NOMO-1 treated with DMSO at 0.1 percent for 48 hours (cell line): ENCODE measurements at regions not wholly inside any gene's neighbourhood (a gene's known extent, or its start where the extent isn't known, plus 50 kb on each side); places are given as distances from the start of the nearest gene placed in this dataset.
"Not testable (repeated sequence)": the region's sequence is repeated elsewhere in the genome, so short reads cannot be mapped to it uniquely, and the experiment has no call there.

ENCODE experiments used
- DNase-seq: peaks from one replicate; lab custom pipeline; 2025; ENCODE audit not compliant: unreplicated experiment; lab: John Stamatoyannopoulos, UW

DNA sequence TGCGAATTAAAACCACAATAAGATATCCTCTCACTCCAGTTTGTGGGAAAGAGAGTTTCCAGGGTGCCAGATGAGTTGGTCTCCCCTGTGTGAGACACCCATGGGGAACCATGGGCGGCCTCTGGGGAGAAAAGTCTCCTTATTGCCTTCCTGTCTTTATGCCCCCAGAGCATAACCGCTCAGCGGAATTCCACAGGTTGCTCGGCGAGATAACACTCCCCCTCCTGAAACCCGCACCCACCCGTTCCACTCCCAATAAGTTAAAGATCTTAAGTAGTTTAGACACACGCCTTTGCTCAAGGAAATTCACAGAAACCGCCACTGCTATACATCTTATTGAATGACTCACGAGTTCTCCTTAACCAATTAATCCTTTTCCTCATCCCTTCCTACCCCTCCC lies 1361.6 kb downstream of the CDH11 start:
- DNase-seq: not testable (repeated sequence)

DNA sequence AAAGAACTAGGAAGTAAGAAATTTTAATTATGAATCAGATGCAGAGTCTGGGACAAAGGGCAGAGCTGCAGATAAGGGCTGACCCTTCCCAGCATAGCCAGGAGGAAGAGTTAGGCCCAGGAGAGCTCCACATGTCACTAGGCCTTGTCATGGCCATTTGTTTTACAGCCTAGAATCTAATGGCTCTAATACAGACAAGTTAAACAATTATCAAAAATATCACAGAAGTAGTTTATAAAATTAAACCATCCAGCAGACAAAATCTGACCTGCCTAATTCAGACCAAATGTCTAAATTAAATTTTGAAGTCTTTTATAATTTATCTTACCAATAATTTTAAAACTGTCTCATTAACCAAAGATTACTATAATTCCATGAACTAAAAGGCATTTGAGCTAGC lies 1369.5 kb downstream of the CDH11 start:
- no peak for DNase-seq

DNA sequence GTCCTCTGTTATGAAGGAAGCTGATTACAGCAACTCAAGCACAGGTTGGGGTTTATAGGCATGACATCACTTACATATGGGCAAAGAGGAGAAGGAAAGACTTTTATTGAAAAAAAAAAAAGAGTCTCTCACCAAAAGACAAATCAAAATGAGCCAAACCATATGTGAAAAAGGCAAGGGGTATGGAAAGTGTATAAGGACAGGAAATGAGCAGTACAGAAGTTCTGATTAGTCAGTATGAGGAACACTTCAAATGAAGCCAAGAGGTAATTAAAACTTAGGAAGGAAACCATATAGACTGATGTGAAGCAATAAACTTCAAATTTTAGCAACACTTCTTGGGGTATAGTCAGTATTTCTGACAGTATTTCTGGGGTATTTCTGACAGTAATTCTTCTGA lies 1372.6 kb downstream of the CDH11 start:
- no peak for DNase-seq

- no peak for DNase-seq
Measured at GRCh38 chr16:63745456-63745855, 1376.4 kb downstream of the CDH11 start.

GRCh38 chr16:63744077-63744874 lies 1377.6 kb downstream of the CDH11 start:
- DNase-seq: no peak

GRCh38 chr16:63742150-63742549 lies 1379.7 kb downstream of the CDH11 start:
- no peak for DNase-seq

GRCh38 chr16:63737633-63738032 lies 1384.2 kb downstream of the CDH11 start:
- no peak for DNase-seq

DNA sequence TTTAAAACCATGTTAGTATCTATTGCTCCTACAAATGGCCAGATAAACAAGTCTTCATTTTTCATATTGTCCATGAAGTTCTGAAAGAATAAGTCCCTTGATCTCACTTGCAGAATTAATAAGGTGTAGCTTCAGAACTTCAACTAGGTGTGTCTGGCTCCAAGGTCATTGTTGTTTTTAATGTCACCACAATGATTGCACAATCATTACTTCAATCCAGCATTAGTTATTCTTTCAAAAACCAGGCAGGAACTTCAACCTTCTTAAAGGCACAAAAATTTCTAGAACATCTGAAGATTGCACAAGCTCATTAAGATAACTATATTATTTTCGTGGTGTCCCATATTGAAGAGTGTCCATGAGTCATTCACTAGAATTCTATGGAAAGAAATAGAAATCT lies 1386.4 kb downstream of the CDH11 start:
- DNase-seq: no peak

DNA sequence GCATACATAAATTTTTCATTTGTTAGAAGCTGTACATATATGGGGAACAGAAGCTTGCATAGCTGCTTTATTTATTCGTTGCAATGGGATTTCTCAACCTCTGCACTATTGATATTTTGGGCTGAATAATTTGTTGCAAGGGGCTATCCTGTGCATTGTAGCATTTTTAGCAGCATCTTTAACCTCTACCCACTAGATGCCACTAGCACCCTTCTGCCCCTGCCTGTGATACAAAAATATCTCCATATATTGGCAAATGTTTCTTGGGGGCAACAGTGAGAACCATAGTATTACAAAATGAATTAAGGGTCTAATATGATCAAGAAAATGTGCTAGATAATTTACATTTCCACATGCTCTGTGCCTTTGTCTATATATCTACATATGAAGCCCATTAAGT lies 1401.0 kb downstream of the CDH11 start:
- no peak for DNase-seq

DNA sequence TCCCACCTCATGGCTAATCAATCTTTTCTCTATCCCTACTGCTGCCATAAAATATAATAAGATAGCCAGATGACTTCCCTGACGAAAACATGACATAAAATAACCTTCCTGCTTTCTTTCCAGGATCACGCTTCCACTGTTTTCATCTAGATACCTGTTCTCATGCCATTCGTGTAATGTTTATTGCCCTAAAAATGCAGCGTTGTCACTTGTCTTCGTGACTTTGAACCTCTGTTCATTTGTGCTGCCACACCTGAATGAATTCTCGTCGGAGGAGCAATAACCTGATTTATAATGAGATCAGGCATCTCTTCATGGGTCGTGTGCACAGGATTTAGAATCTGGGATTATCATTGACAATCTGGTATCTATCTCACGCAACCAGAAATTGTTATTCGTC lies 1401.9 kb downstream of the CDH11 start:
- DNase-seq: no peak

DNA sequence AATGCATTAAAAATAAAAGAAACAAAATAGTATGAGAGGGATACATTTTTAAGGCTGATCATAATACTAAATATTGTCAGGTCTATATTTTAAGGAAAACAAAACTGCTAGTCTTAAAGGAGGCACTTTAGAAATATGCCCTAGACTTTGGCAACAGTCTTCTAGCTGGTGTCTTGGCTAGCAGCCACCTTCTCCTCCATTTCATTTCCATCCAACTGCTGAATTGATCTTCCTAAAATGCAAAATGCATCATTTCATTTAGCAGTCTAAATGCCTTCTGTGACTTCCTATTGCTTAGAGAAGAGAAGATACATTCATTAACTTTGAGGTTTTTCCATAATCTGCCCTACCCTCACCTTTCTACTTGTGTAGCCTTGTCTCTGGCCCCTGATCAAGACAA lies 1404.1 kb downstream of the CDH11 start:
- no peak for DNase-seq

DNA sequence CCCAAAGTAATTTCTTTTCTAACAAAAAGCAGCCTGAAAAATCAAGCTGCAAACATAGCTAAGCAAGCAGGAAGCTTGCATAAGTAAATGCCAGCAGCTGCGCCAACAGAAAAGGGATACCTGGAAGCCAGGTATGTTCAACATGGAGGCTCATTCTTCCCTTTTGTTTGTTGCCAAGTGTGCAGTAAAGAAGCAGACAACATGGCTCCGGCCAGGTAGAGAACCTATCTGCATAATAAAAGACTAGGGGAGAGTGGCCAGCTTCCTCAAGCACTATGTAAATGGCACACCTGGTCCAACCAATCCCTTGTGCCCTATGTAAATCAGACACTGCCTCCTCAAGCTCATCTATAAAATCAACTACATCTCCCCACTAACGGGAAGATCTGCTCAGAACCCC lies 1407.0 kb downstream of the CDH11 start:
- DNase-seq: no peak

DNA sequence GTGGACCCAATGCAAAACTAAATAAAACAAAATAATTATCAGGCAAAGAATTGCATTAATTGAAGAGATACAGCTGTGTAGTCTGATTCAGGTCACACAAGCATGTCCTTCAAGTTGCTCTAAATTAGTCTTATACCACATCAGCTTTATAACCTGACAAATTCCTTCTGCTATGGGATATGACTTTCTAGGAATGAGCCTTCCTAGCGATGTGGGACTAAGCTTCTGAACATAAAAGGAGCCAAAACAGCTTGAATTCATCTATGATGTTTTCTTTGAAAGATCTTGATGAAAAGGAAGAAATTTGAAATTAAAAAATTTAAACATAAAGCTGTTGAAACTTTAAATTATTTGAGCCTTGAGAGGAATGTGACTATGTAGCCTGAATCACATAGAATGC lies 1409.1 kb downstream of the CDH11 start:
- no peak for DNase-seq

- DNase-seq: no peak
Measured at GRCh38 chr16:63703612-63704011, 1418.3 kb downstream of the CDH11 start.

DNA sequence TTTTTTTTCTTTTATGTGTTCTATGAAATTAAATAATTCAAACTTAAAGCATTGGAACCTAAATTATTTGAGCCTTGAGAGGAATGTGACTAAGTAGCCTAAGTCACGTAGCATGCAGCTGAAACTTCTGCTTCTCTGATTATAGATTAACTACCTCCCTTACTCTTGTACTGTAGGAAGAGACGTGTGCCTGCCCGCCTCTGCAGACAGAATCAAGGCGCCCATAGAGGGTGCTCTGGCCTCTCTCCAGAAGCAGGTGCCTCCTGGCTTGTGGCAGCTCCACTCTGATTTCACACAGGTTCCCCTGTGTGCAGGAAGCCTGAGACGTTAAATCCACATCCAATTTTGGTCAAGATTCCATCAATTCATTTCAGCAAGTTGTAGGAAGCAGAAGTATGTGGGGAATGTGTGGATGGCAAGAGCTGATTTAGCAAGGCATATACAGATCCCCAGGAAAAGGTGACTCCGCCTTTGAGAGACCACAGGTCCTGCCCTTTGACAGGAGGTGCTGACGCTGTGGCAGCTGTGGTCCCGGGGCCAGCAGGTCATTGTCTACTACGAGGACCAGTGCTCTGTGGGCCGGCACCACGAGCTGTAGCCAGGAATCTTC lies 1418.8 kb downstream of the CDH11 start:
- no peak for DNase-seq

- no peak for DNase-seq
Measured at GRCh38 chr16:63697736-63698135, 1424.1 kb downstream of the CDH11 start.

DNA sequence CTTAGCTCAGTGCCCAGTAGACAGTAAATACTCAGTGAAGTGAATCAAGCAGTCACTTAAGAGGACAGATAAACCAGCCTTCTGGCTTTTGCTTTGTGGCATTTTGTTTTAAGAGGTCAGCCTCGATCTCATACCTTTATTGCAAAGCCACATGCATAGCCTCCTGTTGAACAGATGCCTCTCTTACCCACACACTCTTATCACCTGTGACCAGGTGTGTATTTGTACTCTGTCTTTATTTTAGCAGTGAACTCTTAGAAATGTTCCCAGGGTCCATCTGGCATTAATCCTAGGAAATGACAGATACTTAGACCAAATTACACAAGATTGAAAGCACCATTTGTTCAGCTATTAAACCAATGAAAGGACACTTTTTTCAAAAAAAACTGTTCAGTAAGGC lies 1426.5 kb downstream of the CDH11 start:
- no peak for DNase-seq

DNA sequence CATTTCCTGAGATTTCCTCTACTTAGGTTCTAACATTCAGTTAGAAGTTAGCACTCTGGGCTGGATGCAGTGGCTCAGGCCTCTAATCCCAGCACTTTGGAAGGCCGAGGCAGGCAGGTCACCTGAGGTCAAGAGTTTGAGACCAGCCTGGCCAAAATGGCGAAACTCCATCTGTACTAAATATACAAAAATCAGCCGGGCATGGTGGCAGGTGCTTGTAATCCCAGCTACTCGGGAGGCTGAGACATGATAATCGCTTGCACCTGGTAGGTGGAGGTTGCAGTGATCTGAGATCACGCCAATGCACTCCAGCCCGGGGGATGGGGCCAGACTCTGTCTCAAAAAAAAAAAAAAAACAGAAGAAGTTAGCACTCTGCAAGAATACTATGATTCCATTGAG lies 1430.9 kb downstream of the CDH11 start:
- DNase-seq: no peak

GRCh38 chr16:63690267-63690666 lies 1431.6 kb downstream of the CDH11 start:
- DNase-seq: no peak

DNA sequence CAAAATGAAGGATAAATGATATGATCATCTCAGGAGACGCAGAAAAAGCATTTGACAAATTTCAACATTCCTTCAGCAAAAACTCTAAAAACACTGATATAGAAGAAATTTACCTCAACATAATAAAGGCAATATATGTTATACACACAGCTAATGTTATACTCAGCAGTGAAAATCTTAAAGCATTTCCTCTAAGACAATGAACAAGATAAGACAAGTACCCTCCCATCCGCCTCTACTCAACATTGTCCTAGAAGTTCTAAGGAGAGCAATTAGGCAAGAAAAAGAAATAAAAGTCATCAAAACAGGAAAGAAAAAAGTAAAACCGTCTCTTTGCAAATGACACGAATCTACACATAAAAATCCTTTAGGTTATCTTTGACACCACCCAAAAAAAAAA lies 1432.8 kb downstream of the CDH11 start:
- DNase-seq: no peak

GRCh38 chr16:63684149-63685101 lies 1437.4 kb downstream of the CDH11 start:
- DNase-seq: no peak

GRCh38 chr16:63682844-63683243 lies 1439.0 kb downstream of the CDH11 start:
- no peak for DNase-seq
